ENCODE measurements at regions not wholly inside any gene's neighbourhood (a gene's known extent, or its start where the extent isn't known, plus 50 kb on each side); places are given as distances from the start of the nearest gene placed in this dataset.

GRCh38 chr5:172521338-172521932, 67.1 kb upstream of the SH3PXD2B start:
- no peaks in the 10 kb centered on the region for H3K79me2 ChIP-seq (replicated peaks; ENCODE audit: insufficient read depth, low read length)
- no peaks in the 10 kb centered on the region for H3K27me3 ChIP-seq (ENCODE audit: insufficient read depth, low read depth, low read length)
- no peak overlapping the region for H3K27ac ChIP-seq (ENCODE audit: low read length)
- H4K20me1 ChIP-seq (ENCODE audit: insufficient read depth) = no peaks in the 10 kb centered on the region
- no peaks in the 10 kb centered on the region for H3K36me3 ChIP-seq (ENCODE audit: insufficient read depth, low read length)
- H3K9me2 ChIP-seq (ENCODE audit: insufficient read depth, low read length) = no peaks in the 10 kb centered on the region
- no peak overlapping the region for H3K4me2 ChIP-seq (ENCODE audit: low read length)
- no peak overlapping the region for H2AFZ ChIP-seq (ENCODE audit: low read depth, low read length)
- no peak overlapping the region for H3K4me3 ChIP-seq (ENCODE audit: low read length)
- H3K9ac ChIP-seq (ENCODE audit: low read length) = no peak overlapping the region
- no peaks in the 10 kb centered on the region for H3K9me3 ChIP-seq (ENCODE audit: low read length)
- TF ChIP-seq POLR2AphosphoS5 (IDR thresholded peaks at IDR 0.05) (no peak), SMC3 (conservative IDR thresholded peaks at IDR 0.05; ENCODE audit: poor library complexity) (no peak), EZH2 (IDR thresholded peaks at IDR 0.05; ENCODE audit: borderline replicate concordance, insufficient read depth, low read length, poor library complexity, severe bottlenecking) (no peak), RAD21 (conservative IDR thresholded peaks at IDR 0.05) (no peak), CTCF (IDR thresholded peaks at IDR 0.05; ENCODE audit: poor library complexity, severe bottlenecking) (no peak), MXI1 (conservative IDR thresholded peaks at IDR 0.05; ENCODE audit: poor library complexity, severe bottlenecking) (no peak), TAF1 (IDR thresholded peaks at IDR 0.05; ENCODE audit: low read depth) (no peak), EP300 (conservative IDR thresholded peaks at IDR 0.05; ENCODE audit: poor library complexity, severe bottlenecking) (no peak)
- TF ChIP-seq, protein P1, sequence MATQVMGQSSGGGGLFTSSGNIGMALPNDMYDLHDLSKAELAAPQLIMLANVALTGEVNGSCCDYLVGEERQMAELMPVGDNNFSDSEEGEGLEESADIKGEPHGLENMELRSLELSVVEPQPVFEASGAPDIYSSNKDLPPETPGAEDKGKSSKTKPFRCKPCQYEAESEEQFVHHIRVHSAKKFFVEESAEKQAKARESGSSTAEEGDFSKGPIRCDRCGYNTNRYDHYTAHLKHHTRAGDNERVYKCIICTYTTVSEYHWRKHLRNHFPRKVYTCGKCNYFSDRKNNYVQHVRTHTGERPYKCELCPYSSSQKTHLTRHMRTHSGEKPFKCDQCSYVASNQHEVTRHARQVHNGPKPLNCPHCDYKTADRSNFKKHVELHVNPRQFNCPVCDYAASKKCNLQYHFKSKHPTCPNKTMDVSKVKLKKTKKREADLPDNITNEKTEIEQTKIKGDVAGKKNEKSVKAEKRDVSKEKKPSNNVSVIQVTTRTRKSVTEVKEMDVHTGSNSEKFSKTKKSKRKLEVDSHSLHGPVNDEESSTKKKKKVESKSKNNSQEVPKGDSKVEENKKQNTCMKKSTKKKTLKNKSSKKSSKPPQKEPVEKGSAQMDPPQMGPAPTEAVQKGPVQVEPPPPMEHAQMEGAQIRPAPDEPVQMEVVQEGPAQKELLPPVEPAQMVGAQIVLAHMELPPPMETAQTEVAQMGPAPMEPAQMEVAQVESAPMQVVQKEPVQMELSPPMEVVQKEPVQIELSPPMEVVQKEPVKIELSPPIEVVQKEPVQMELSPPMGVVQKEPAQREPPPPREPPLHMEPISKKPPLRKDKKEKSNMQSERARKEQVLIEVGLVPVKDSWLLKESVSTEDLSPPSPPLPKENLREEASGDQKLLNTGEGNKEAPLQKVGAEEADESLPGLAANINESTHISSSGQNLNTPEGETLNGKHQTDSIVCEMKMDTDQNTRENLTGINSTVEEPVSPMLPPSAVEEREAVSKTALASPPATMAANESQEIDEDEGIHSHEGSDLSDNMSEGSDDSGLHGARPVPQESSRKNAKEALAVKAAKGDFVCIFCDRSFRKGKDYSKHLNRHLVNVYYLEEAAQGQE (IDR thresholded peaks at IDR 0.05; ENCODE audit: borderline replicate concordance) = no peak
- no peaks in the 10 kb centered on the region for H3F3A ChIP-seq (ENCODE audit: insufficient read depth, low read length, poor library complexity, severe bottlenecking)

GRCh38 chr5:172511952-172512351, 57.6 kb upstream of the SH3PXD2B start:
- no peaks in the 10 kb centered on the region for H3F3A ChIP-seq (ENCODE audit: insufficient read depth, low read length, poor library complexity, severe bottlenecking)
- no peaks in the 10 kb centered on the region for H3K36me3 ChIP-seq (ENCODE audit: insufficient read depth, low read length)
- H3K9me2 ChIP-seq (ENCODE audit: insufficient read depth, low read length) = no peaks in the 10 kb centered on the region
- no peak overlapping the region for H3K9ac ChIP-seq (ENCODE audit: low read length)
- no peak overlapping the region for H3K4me3 ChIP-seq (ENCODE audit: low read length)
- H3K27me3 ChIP-seq (ENCODE audit: insufficient read depth, low read depth, low read length) = no peaks in the 10 kb centered on the region
- no peaks in the 10 kb centered on the region for H4K20me1 ChIP-seq (ENCODE audit: insufficient read depth)
- no peak overlapping the region for H3K27ac ChIP-seq (ENCODE audit: low read length)
- no peak overlapping the region for H2AFZ ChIP-seq (ENCODE audit: low read depth, low read length)
- no peaks in the 10 kb centered on the region for H3K79me2 ChIP-seq (replicated peaks; ENCODE audit: insufficient read depth, low read length)
- H3K4me2 ChIP-seq (ENCODE audit: low read length) = no peak overlapping the region
- no peaks in the 10 kb centered on the region for H3K9me3 ChIP-seq (ENCODE audit: low read length)
- TF ChIP-seq EZH2 (IDR thresholded peaks at IDR 0.05; ENCODE audit: borderline replicate concordance, insufficient read depth, low read length, poor library complexity, severe bottlenecking) (no peak), RAD21 (conservative IDR thresholded peaks at IDR 0.05) (no peak), POLR2AphosphoS5 (IDR thresholded peaks at IDR 0.05) (no peak), MXI1 (conservative IDR thresholded peaks at IDR 0.05; ENCODE audit: poor library complexity, severe bottlenecking) (no peak), EP300 (conservative IDR thresholded peaks at IDR 0.05; ENCODE audit: poor library complexity, severe bottlenecking) (no peak), SMC3 (conservative IDR thresholded peaks at IDR 0.05; ENCODE audit: poor library complexity) (no peak), TAF1 (IDR thresholded peaks at IDR 0.05; ENCODE audit: low read depth) (no peak), CTCF (IDR thresholded peaks at IDR 0.05; ENCODE audit: poor library complexity, severe bottlenecking) (no peak)
- TF ChIP-seq, protein P1 (IDR thresholded peaks at IDR 0.05; ENCODE audit: borderline replicate concordance) = no peak

Measured in neural cell (in vitro differentiated cells).